Uterus (tissue), 2 donors: ENCODE measurements at regions not wholly inside any gene's neighbourhood (a gene's known extent, or its start where the extent isn't known, plus 50 kb on each side); places are given as distances from the start of the nearest gene placed in this dataset.

Source experiments
- POLR2A ChIP-seq, 2 donors: fragments of 450-650 bp; IDR thresholded peaks; one replicate each; pipeline ENCODE4 v1.6.1; 2016; ENCODE audit warnings: antibody characterized with exemption in 2 of 2, mild to moderate bottlenecking in 1 of 2, moderate library complexity in 1 of 2
- TF ChIP-seq, protein P1 (sequence below), 4 experiments: fragments of 200-600 bp in 2 of 4; fragments of 450-650 bp in 2 of 4; sonication (generic) in 2 of 4; IDR thresholded peaks; one replicate each; pipeline ENCODE4 v1.5.1; 2016 to 2019; ENCODE audit warnings: antibody characterized with exemption in 4 of 4, mild to moderate bottlenecking in 2 of 4, moderate library complexity in 1 of 4

DNA sequence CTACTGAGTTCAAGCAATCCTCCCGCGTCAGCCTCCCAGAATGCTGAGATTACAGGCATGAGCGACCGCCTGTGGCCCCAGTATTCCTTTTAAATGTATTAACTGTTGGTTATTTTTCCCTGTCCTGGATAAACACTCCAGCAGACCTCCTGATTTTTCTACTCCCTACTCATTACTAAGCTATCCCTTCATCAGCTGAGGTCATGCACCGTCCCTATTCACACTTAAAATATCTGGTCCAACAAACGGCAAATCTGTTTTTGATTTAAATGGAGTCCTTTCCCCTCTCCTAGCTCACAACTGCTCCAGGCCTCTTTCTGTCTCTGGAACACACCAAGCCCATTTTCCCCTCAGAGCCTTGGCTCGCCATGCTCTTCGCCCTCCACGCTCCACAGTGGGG, 1003.3 kb upstream of the TMEM132C start:
- TF ChIP-seq, protein P1, sequence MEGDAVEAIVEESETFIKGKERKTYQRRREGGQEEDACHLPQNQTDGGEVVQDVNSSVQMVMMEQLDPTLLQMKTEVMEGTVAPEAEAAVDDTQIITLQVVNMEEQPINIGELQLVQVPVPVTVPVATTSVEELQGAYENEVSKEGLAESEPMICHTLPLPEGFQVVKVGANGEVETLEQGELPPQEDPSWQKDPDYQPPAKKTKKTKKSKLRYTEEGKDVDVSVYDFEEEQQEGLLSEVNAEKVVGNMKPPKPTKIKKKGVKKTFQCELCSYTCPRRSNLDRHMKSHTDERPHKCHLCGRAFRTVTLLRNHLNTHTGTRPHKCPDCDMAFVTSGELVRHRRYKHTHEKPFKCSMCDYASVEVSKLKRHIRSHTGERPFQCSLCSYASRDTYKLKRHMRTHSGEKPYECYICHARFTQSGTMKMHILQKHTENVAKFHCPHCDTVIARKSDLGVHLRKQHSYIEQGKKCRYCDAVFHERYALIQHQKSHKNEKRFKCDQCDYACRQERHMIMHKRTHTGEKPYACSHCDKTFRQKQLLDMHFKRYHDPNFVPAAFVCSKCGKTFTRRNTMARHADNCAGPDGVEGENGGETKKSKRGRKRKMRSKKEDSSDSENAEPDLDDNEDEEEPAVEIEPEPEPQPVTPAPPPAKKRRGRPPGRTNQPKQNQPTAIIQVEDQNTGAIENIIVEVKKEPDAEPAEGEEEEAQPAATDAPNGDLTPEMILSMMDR (IDR thresholded peaks at IDR 0.05) = no peak
- no peak for TF ChIP-seq POLR2A (IDR thresholded peaks at IDR 0.05)
